ACC112 (cell line): ENCODE measurements at regions not wholly inside any gene's neighbourhood (a gene's known extent, or its start where the extent isn't known, plus 50 kb on each side); places are given as distances from the start of the nearest gene placed in this dataset.

Source experiments
- H2AFZ ChIP-seq: fragments of 200-600 bp; sonication (generic); one replicate; pipeline ENCODE4 v1.6.0; 2017; ENCODE audit warnings: antibody characterized with exemption, low read length; ENCODE audit not compliant: unreplicated experiment
- H3K27ac ChIP-seq: fragments of 200-600 bp; sonication (generic); 2 replicates; pipeline ENCODE4 v1.5.1; 2014; ENCODE audit warnings: low read depth, mild to moderate bottlenecking, antibody characterized with exemption, low read length, moderate library complexity
- H3K27me3 ChIP-seq: fragments of 200-600 bp; sonication (generic); 2 replicates; pipeline ENCODE4 v1.6.1; 2014; ENCODE audit warnings: mild to moderate bottlenecking, antibody characterized with exemption, low read length, moderate library complexity, mixed read lengths; ENCODE audit not compliant: insufficient read depth
- H3K36me3 ChIP-seq: fragments of 200-600 bp; sonication (generic); 2 replicates; pipeline ENCODE4 v1.6.1; 2016; ENCODE audit warnings: mild to moderate bottlenecking, antibody characterized with exemption, low read length, moderate library complexity, mixed read lengths; ENCODE audit not compliant: insufficient read depth
- H3K4me1 ChIP-seq: fragments of 200-600 bp; sonication (generic); one replicate; pipeline ENCODE4 v1.6.1; 2016; ENCODE audit warnings: low read length, mixed read lengths; ENCODE audit not compliant: insufficient read depth, unreplicated experiment, control insufficient read depth
- H3K4me3 ChIP-seq: fragments of 200-600 bp; sonication (generic); 2 replicates; pipeline ENCODE4 v1.5.1; 2014; ENCODE audit warnings: mild to moderate bottlenecking, low read depth, low read length
- H3K79me2 ChIP-seq: fragments of 200-600 bp; sonication (generic); one replicate; pipeline ENCODE4 v1.6.0; 2016; ENCODE audit warnings: low read length; ENCODE audit not compliant: control insufficient read depth, unreplicated experiment, insufficient read depth

- Histone ChIP-seq H3K27me3 (no peaks in the 10 kb centered on the region), H2AFZ (no peak overlapping the region), H3K79me2 (no peaks in the 10 kb centered on the region), H3K4me3 (no peak overlapping the region), H3K4me1 (no peaks in the 10 kb centered on the region), H3K36me3 (no peaks in the 10 kb centered on the region), H3K27ac (no peak overlapping the region)
Measured at GRCh38 chrX:20756585-20756984, 489.9 kb upstream of the RPS6KA3 start.

- Histone ChIP-seq H2AFZ (no peak overlapping the region), H3K27ac (no peak overlapping the region), H3K4me1 (no peaks in the 10 kb centered on the region), H3K79me2 (no peaks in the 10 kb centered on the region), H3K4me3 (no peak overlapping the region), H3K27me3 (no peaks in the 10 kb centered on the region), H3K36me3 (no peaks in the 10 kb centered on the region)
Measured at GRCh38 chrX:20753076-20753475, 486.4 kb upstream of the RPS6KA3 start.

DNA sequence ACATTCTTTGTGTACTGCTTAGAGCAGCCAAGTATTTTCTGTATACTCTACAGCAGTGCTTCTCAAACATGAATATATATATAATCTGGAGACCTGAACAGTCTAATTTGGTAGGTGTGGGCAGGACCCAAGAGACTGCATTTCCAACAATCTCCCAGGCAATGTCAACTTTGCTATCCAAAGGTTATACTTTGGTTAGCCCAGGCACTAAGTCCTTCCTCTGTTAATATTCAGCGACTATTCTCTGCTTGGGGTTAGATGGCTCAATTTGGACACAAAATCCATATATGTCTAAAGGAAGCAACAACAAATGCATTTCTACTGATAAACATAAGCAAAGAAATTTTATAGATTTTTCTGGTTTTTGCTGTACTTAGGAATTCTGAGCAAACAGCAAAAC is 480.0 kb upstream of the RPS6KA3 start:
- no peaks in the 10 kb centered on the region for H3K79me2 ChIP-seq
- no peak overlapping the region for H2AFZ ChIP-seq
- H3K4me3 ChIP-seq: no peak overlapping the region
- H3K27ac ChIP-seq: no peak overlapping the region
- no peaks in the 10 kb centered on the region for H3K27me3 ChIP-seq
- H3K4me1 ChIP-seq: no peaks in the 10 kb centered on the region
- no peaks in the 10 kb centered on the region for H3K36me3 ChIP-seq

DNA sequence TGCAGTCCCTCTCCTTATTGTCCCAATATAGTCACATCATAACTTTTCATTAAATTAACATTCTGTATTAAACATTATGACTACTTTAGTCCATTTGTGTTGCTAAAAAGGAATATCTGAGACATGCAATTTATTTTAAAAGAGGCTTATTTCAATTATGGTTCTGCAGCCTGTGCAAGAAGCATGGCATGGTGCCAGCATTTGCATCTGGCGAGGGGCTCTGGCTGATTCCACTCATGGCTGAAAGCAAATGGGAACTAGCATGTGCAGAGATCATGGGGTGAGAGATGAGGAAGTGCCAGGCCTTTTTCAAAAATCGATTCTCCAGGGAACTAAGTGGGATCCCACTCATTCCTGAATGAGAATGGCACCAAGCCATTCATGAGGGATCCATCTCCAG is 476.3 kb upstream of the RPS6KA3 start:
- Histone ChIP-seq H3K79me2 (no peaks in the 10 kb centered on the region), H3K27ac (no peak overlapping the region), H3K27me3 (no peaks in the 10 kb centered on the region), H3K36me3 (no peaks in the 10 kb centered on the region), H3K4me1 (no peaks in the 10 kb centered on the region), H3K4me3 (no peak overlapping the region), H2AFZ (no peak overlapping the region)

- H3K4me1 ChIP-seq: no peaks in the 10 kb centered on the region
- no peaks in the 10 kb centered on the region for H3K27me3 ChIP-seq
- H3K79me2 ChIP-seq: no peaks in the 10 kb centered on the region
- H3K27ac ChIP-seq: no peak overlapping the region
- no peaks in the 10 kb centered on the region for H3K36me3 ChIP-seq
- no peak overlapping the region for H3K4me3 ChIP-seq
- H2AFZ ChIP-seq: no peak overlapping the region
Measured at GRCh38 chrX:20742106-20742505, 475.4 kb upstream of the RPS6KA3 start.

- no peak overlapping the region for H2AFZ ChIP-seq
- H3K4me1 ChIP-seq: no peaks in the 10 kb centered on the region
- no peaks in the 10 kb centered on the region for H3K79me2 ChIP-seq
- H3K36me3 ChIP-seq: no peaks in the 10 kb centered on the region
- H3K27ac ChIP-seq: no peak overlapping the region
- H3K4me3 ChIP-seq: no peak overlapping the region
- H3K27me3 ChIP-seq: no peaks in the 10 kb centered on the region
Measured at GRCh38 chrX:20740443-20740842, 473.7 kb upstream of the RPS6KA3 start.

DNA sequence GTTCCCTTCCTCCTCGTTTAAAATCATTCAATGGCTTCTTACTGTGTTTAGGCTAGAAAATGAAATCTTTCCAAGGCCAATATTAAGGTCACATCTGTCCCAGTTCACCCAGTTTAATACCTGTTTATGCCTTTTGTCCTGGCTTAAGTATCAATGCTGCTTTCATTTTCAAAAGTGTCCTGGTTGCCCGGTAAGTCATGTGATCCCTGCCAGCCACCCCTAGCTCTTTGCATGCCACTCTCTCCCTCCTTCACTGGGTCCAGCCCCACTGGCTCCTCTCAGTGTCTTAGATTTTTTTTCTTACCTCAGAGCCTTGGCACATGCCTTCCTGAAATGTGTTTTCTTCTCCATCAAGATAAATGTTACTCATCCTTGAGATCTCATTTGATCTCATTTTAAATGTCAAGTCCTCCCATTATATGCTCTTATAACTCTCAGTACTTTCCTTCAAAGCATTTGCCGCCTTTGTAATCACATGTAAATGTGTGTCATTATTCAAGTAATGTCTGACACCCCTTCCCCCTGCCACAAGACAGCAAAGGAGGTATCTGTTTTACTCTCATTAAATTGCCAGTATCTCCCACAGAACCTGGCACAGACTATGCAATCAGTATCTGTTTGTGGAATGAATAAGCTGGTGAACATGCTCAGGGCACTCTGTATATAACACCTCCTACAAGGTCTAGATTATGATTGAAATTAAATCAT is 472.5 kb upstream of the RPS6KA3 start:
- no peaks in the 10 kb centered on the region for H3K79me2 ChIP-seq
- H3K36me3 ChIP-seq: no peaks in the 10 kb centered on the region
- no peaks in the 10 kb centered on the region for H3K27me3 ChIP-seq
- no peaks in the 10 kb centered on the region for H3K4me1 ChIP-seq
- H3K4me3 ChIP-seq: no peak overlapping the region
- no peak overlapping the region for H2AFZ ChIP-seq
- no peak overlapping the region for H3K27ac ChIP-seq

DNA sequence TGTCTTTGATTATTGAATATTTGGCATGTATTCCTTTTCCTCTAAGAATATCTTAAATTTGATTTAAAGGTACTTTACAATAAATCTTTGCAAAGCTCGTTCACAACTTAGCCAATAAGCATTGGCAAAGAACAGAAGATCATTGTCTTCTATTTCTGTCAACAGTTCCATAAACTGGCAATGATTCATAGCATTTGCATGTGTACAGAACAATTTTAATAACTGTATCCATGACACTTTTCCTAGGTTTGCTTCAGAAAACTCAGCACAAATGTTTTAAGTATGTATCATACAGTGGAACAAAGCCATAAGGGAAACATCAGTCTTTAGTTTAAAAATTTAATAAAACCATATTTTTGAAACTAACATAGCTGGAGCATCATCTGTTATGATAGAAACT is 462.7 kb upstream of the RPS6KA3 start:
- H3K4me1 ChIP-seq: peaks cover 15% of the 10 kb centered on the region
- no peaks in the 10 kb centered on the region for H3K36me3 ChIP-seq
- H2AFZ ChIP-seq: peak overlapping the region; percentile 6
- H3K79me2 ChIP-seq: no peaks in the 10 kb centered on the region
- peak overlapping the region; percentile 52 for H3K27ac ChIP-seq
- H3K4me3 ChIP-seq: no peak overlapping the region
- no peaks in the 10 kb centered on the region for H3K27me3 ChIP-seq

GRCh38 chrX:20727447-20727846 is 460.7 kb upstream of the RPS6KA3 start:
- Histone ChIP-seq H3K4me3 (no peak overlapping the region), H3K27me3 (no peaks in the 10 kb centered on the region), H3K4me1 (peaks cover 15% of the 10 kb centered on the region), H3K79me2 (no peaks in the 10 kb centered on the region), H2AFZ (no peak overlapping the region), H3K27ac (no peak overlapping the region), H3K36me3 (no peaks in the 10 kb centered on the region)

DNA sequence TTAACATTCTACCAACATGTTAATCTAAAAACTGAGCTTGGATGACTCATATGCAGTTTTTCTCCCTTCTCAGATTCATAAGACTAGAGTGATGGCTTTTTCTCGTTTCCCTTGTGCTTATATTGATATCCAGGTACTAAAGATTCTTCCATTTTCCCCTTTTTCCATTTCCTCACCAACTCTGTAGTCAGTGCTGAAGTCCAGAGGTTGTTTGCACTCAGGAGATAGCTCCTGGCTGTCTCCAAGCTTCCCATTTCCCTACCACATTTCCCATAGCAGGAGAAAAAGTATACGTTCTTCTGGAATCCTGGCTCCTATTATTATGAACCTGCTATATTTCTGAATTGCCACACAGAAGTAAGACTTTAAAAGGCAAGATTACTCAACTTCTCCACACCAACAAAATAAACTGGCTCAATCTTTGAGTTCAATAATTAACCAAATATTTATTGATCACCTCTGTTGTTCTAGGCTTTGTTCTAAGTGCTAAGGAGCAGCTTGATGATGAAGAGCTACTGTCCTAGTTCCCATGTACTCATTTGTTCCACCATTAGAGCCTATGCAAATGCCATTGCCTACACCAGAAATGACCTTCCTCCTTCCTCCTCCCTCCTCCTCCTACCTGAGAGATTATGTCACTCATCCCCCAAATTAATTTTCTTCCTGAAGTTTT is 454.4 kb upstream of the RPS6KA3 start:
- no peaks in the 10 kb centered on the region for H3K27me3 ChIP-seq
- H2AFZ ChIP-seq: no peak overlapping the region
- H3K4me3 ChIP-seq: no peak overlapping the region
- no peaks in the 10 kb centered on the region for H3K79me2 ChIP-seq
- H3K27ac ChIP-seq: no peak overlapping the region
- H3K36me3 ChIP-seq: no peaks in the 10 kb centered on the region
- H3K4me1 ChIP-seq: no peaks in the 10 kb centered on the region
